Osteoblast (primary cell): ENCODE measurements at regions not wholly inside any gene's neighbourhood (a gene's known extent, or its start where the extent isn't known, plus 50 kb on each side); places are given as distances from the start of the nearest gene placed in this dataset.

Experiments used
- DNase-seq: peaks from one replicate; pipeline ENCODE4 v3.0.0; 2011; ENCODE audit warnings: low spot score, mixed read lengths; ENCODE audit not compliant: insufficient read length; ENCODE audit errors: missing footprints
- H2AFZ ChIP-seq: 2 replicates; pipeline ENCODE4 v1.6.0; 2011; ENCODE audit warnings: mild to moderate bottlenecking, low read length
- H3K27ac ChIP-seq: 2 replicates; pipeline ENCODE4 v1.5.1; 2011; ENCODE audit warnings: mild to moderate bottlenecking, low read depth, low read length, moderate library complexity
- H3K27me3 ChIP-seq: 2 replicates; pipeline ENCODE4 v1.6.0; 2012; ENCODE audit warnings: mild to moderate bottlenecking, control low read depth, inconsistent platforms, low read length, moderate library complexity; ENCODE audit not compliant: insufficient read depth
- H3K36me3 ChIP-seq: 2 replicates; pipeline ENCODE4 v1.5.1; 2011; ENCODE audit warnings: mild to moderate bottlenecking, low read length, control low read depth, moderate library complexity; ENCODE audit not compliant: insufficient read depth
- H3K4me1 ChIP-seq: 2 replicates; pipeline ENCODE4 v1.5.1; 2011; ENCODE audit warnings: mild to moderate bottlenecking, low read length, control low read depth, moderate library complexity; ENCODE audit not compliant: insufficient read depth
- H3K4me2 ChIP-seq: 2 replicates; pipeline ENCODE4 v1.6.0; 2011; ENCODE audit warnings: mild to moderate bottlenecking, low read length; ENCODE audit not compliant: insufficient read depth
- H3K4me3 ChIP-seq: fragments of 200-600 bp; sonication (generic); 3 replicates; pipeline ENCODE4 v1.5.1; 2012; ENCODE audit warnings: mild to moderate bottlenecking, low read length, inconsistent platforms; ENCODE audit not compliant: insufficient read depth
- H3K79me2 ChIP-seq: 2 replicates; pipeline ENCODE4 v1.6.0; 2012; ENCODE audit warnings: mild to moderate bottlenecking, low read length, control low read depth, inconsistent platforms; ENCODE audit not compliant: insufficient read depth
- H3K9me3 ChIP-seq: 2 replicates; pipeline ENCODE4 v1.5.1; 2011; ENCODE audit warnings: low read depth, low read length, control low read depth
- H4K20me1 ChIP-seq: 2 replicates; pipeline ENCODE4 v1.6.0; 2012; ENCODE audit warnings: mild to moderate bottlenecking, low read length, control low read depth; ENCODE audit not compliant: insufficient read depth
- CTCF ChIP-seq: IDR thresholded peaks from 2 replicates; pipeline ENCODE4 v1.5.1; 2011; ENCODE audit warnings: mild to moderate bottlenecking, low read depth, low read length, moderate library complexity; ENCODE audit errors: extremely low read depth

- no peak overlapping the region for H3K4me3 ChIP-seq
- no peaks in the 10 kb centered on the region for H3K36me3 ChIP-seq
- H3K27me3 ChIP-seq, result no peaks in the 10 kb centered on the region
- no peaks in the 10 kb centered on the region for H3K9me3 ChIP-seq
- no peak overlapping the region for H3K4me2 ChIP-seq
- H2AFZ ChIP-seq, result no peak overlapping the region
- no peaks in the 10 kb centered on the region for H4K20me1 ChIP-seq
- TF ChIP-seq CTCF, result no peak
- no peak for DNase-seq
- no peak overlapping the region for H3K27ac ChIP-seq
- H3K79me2 ChIP-seq, result no peaks in the 10 kb centered on the region
- no peaks in the 10 kb centered on the region for H3K4me1 ChIP-seq
Observed at GRCh38 chr2:49278141-49278540, 123.8 kb upstream of the FSHR start.

- no peak for TF ChIP-seq CTCF
- H3K4me1 ChIP-seq, result no peaks in the 10 kb centered on the region
- no peaks in the 10 kb centered on the region for H3K79me2 ChIP-seq
- no peak overlapping the region for H2AFZ ChIP-seq
- H3K27me3 ChIP-seq, result no peaks in the 10 kb centered on the region
- no peak for DNase-seq
- H3K9me3 ChIP-seq, result no peaks in the 10 kb centered on the region
- no peak overlapping the region for H3K27ac ChIP-seq
- H3K36me3 ChIP-seq, result no peaks in the 10 kb centered on the region
- no peak overlapping the region for H3K4me2 ChIP-seq
- H3K4me3 ChIP-seq, result no peak overlapping the region
- no peaks in the 10 kb centered on the region for H4K20me1 ChIP-seq
Observed at GRCh38 chr2:49271060-49271606, 116.8 kb upstream of the FSHR start.

- DNase-seq, result no peak
Observed at GRCh38 chr2:49270091-49270490, 115.8 kb upstream of the FSHR start.

GRCh38 chr2:49265471-49265870 lies 111.2 kb upstream of the FSHR start:
- Histone ChIP-seq H3K4me1 (no peaks in the 10 kb centered on the region), H3K27me3 (no peaks in the 10 kb centered on the region), H3K79me2 (no peaks in the 10 kb centered on the region), H4K20me1 (no peaks in the 10 kb centered on the region), H3K4me2 (no peak overlapping the region), H3K4me3 (no peak overlapping the region), H3K27ac (no peak overlapping the region), H3K9me3 (no peaks in the 10 kb centered on the region), H2AFZ (no peak overlapping the region), H3K36me3 (no peaks in the 10 kb centered on the region)
- TF ChIP-seq CTCF, result no peak
- DNase-seq, result no peak

More at GRCh38 chr2:49270091-49270490, 115.8 kb upstream of the FSHR start:
- H4K20me1 ChIP-seq, result no peaks in the 10 kb centered on the region
- H3K36me3 ChIP-seq, result no peaks in the 10 kb centered on the region
- no peak overlapping the region for H3K4me3 ChIP-seq
- no peak overlapping the region for H3K4me2 ChIP-seq
- no peaks in the 10 kb centered on the region for H3K9me3 ChIP-seq
- no peak overlapping the region for H2AFZ ChIP-seq
- H3K27ac ChIP-seq, result no peak overlapping the region
- no peak for TF ChIP-seq CTCF
- no peaks in the 10 kb centered on the region for H3K4me1 ChIP-seq
- H3K79me2 ChIP-seq, result no peaks in the 10 kb centered on the region
- H3K27me3 ChIP-seq, result no peaks in the 10 kb centered on the region
